Keratinocyte (primary cell): ENCODE measurements at regions not wholly inside any gene's neighbourhood (a gene's known extent, or its start where the extent isn't known, plus 50 kb on each side); places are given as distances from the start of the nearest gene placed in this dataset.

ENCODE experiments used
- DNase-seq: peaks from one replicate; pipeline ENCODE4 v3.0.0-alpha.2; 2011; ENCODE audit warnings: low read depth, missing footprints, low spot score
- FAIRE-seq: peaks from 2 replicates; lab custom pipeline; 2011; peaks lifted over from hg19 to GRCh38; lab: Jason Lieb, UNC
- H2AFZ ChIP-seq: 2 replicates; pipeline ENCODE4 v1.6.0; 2012; ENCODE audit warnings: low read length, control low read depth, inconsistent platforms; ENCODE audit not compliant: control insufficient read depth
- H3K27ac ChIP-seq: 2 replicates; pipeline ENCODE4 v1.5.1; 2011; ENCODE audit warnings: low read length; ENCODE audit not compliant: control insufficient read depth, insufficient read depth
- H3K27me3 ChIP-seq: 3 replicates; pipeline ENCODE4 v1.6.0; 2011; ENCODE audit warnings: low read length; ENCODE audit not compliant: control insufficient read depth, insufficient read depth; ENCODE audit errors: extremely low read depth
- H3K36me3 ChIP-seq, 2 experiments: 2 replicates in 1 of 2; 3 replicates in 1 of 2; pipeline ENCODE4 v1.5.1; 2011; ENCODE audit warnings: low read length in 2 of 2, mild to moderate bottlenecking in 1 of 2; ENCODE audit not compliant: control insufficient read depth in 2 of 2, insufficient read depth in 2 of 2; ENCODE audit errors: extremely low read depth in 1 of 2
- H3K4me1 ChIP-seq: 3 replicates; pipeline ENCODE4 v1.5.1; 2011; ENCODE audit warnings: low read length; ENCODE audit not compliant: control insufficient read depth, insufficient read depth; ENCODE audit errors: extremely low read depth
- H3K4me2 ChIP-seq: 3 replicates; pipeline ENCODE4 v1.6.0; 2011; ENCODE audit warnings: low read depth, low read length; ENCODE audit not compliant: control insufficient read depth, insufficient read depth; ENCODE audit errors: extremely low read depth
- H3K4me3 ChIP-seq, 3 experiments: fragments of 200-600 bp in 1 of 3; sonication (generic) in 1 of 3; 2 replicates in 2 of 3; 3 replicates in 1 of 3; pipeline ENCODE4 v1.5.1; 2011 to 2016; ENCODE audit warnings: low read length in 3 of 3, mild to moderate bottlenecking in 3 of 3, control low read depth in 2 of 3, inconsistent platforms in 1 of 3, low read depth in 1 of 3, mixed read lengths in 1 of 3, mixed run types in 1 of 3, moderate library complexity in 1 of 3; ENCODE audit not compliant: control insufficient read depth in 2 of 3, insufficient read depth in 2 of 3; ENCODE audit errors: extremely low read depth in 1 of 3
- H3K79me2 ChIP-seq: 2 replicates; pipeline ENCODE4 v1.6.0; 2012; ENCODE audit warnings: low read length; ENCODE audit not compliant: control insufficient read depth, insufficient read depth
- H3K9ac ChIP-seq: 3 replicates; pipeline ENCODE4 v1.6.0; 2011; ENCODE audit warnings: low read length; ENCODE audit not compliant: control insufficient read depth, insufficient read depth; ENCODE audit errors: extremely low read depth
- H3K9me1 ChIP-seq: 3 replicates; pipeline ENCODE4 v1.6.0; 2011; ENCODE audit warnings: low read length; ENCODE audit not compliant: control insufficient read depth, insufficient read depth; ENCODE audit errors: extremely low read depth
- H3K9me3 ChIP-seq: 2 replicates; pipeline ENCODE4 v1.5.1; 2012; ENCODE audit warnings: low read depth, low read length; ENCODE audit not compliant: control insufficient read depth
- H4K20me1 ChIP-seq: 3 replicates; pipeline ENCODE4 v1.6.0; 2011; ENCODE audit warnings: low read length; ENCODE audit not compliant: control insufficient read depth, insufficient read depth; ENCODE audit errors: extremely low read depth
- EZH2 ChIP-seq: IDR thresholded peaks from one replicate; pipeline ENCODE4 v1.6.1; 2012; ENCODE audit warnings: inconsistent platforms, mild to moderate bottlenecking, low read length, moderate library complexity
- dilution Hi-C: fragments of 300-500 bp; cut with MboI; formaldehyde crosslinking; loops from one replicate; pipeline ENCODE4 v1.7.0; 2020; ENCODE audit warnings: low sequenced_read_pairs; ENCODE audit not compliant: extremely low pct_ligation_motif_present
- TF ChIP-seq, protein P1 (sequence below), 3 experiments: IDR thresholded peaks in 1 of 3; conservative IDR thresholded peaks in 1 of 3; optimal IDR thresholded peaks in 1 of 3; 2 replicates in 2 of 3; 3 replicates in 1 of 3; pipeline versions ENCODE3 to v1.5.1; 2011; ENCODE audit warnings: low read length in 3 of 3, mild to moderate bottlenecking in 3 of 3, moderate library complexity in 2 of 3, control low read depth in 1 of 3, inconsistent platforms in 1 of 3; ENCODE audit not compliant: insufficient read depth in 2 of 3; ENCODE audit errors: extremely low read depth in 1 of 3

GRCh38 chr10:1911771-1912170, 174.4 kb upstream of the ADARB2 start:
- H2AFZ ChIP-seq, result no peak overlapping the region
- H3K9ac ChIP-seq, result no peak overlapping the region
- no peaks in the 10 kb centered on the region for H3K9me3 ChIP-seq
- H3K9me1 ChIP-seq, result no peaks in the 10 kb centered on the region
- no peak overlapping the region for H3K27ac ChIP-seq
- no peaks in the 10 kb centered on the region for H3K27me3 ChIP-seq
- no peak overlapping the region for H3K4me2 ChIP-seq
- H3K4me1 ChIP-seq, result no peaks in the 10 kb centered on the region
- TF ChIP-seq EZH2, result no peak
- TF ChIP-seq, protein P1, sequence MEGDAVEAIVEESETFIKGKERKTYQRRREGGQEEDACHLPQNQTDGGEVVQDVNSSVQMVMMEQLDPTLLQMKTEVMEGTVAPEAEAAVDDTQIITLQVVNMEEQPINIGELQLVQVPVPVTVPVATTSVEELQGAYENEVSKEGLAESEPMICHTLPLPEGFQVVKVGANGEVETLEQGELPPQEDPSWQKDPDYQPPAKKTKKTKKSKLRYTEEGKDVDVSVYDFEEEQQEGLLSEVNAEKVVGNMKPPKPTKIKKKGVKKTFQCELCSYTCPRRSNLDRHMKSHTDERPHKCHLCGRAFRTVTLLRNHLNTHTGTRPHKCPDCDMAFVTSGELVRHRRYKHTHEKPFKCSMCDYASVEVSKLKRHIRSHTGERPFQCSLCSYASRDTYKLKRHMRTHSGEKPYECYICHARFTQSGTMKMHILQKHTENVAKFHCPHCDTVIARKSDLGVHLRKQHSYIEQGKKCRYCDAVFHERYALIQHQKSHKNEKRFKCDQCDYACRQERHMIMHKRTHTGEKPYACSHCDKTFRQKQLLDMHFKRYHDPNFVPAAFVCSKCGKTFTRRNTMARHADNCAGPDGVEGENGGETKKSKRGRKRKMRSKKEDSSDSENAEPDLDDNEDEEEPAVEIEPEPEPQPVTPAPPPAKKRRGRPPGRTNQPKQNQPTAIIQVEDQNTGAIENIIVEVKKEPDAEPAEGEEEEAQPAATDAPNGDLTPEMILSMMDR (optimal IDR thresholded peaks at IDR 0.05 in 1 of 3, IDR thresholded peaks at IDR 0.05 in 1 of 3, conservative IDR thresholded peaks at IDR 0.05 in 1 of 3; ENCODE audit: extremely low read depth in 1 of 3, insufficient read depth in 2 of 3, low read length in 3 of 3), result no peak
- H3K4me3 ChIP-seq, result no peak overlapping the region
- no peaks in the 10 kb centered on the region for H3K79me2 ChIP-seq
- DNase-seq, result no peak
- no peaks in the 10 kb centered on the region for H4K20me1 ChIP-seq
- FAIRE-seq, result no peak
- dilution Hi-C loops, result no loop called here
- no peaks in the 10 kb centered on the region for H3K36me3 ChIP-seq

DNA sequence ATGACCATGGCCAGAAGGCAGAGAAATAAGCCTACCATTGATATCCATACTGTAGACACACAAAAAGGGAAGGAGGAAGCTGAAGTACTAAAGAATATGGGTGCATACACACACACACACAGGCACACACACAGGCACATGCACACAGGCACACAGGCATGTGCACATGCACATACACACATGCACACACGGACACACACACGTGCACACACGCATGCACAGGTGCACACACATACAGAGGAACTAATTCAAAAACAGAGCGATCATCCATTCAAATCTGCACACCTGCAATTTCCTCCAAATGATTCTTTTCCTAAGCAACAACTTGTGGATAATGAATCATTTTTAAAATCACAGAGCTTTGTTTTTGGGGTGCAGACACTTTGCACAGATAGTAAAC, 166.7 kb upstream of the ADARB2 start:
- H3K9ac ChIP-seq, result no peak overlapping the region
- no peaks in the 10 kb centered on the region for H3K4me1 ChIP-seq
- no peaks in the 10 kb centered on the region for H4K20me1 ChIP-seq
- dilution Hi-C loops, result no loop called here
- FAIRE-seq (no peak), DNase-seq (no peak)
- no peaks in the 10 kb centered on the region for H3K27me3 ChIP-seq
- H3K9me1 ChIP-seq, result no peaks in the 10 kb centered on the region
- no peaks in the 10 kb centered on the region for H3K36me3 ChIP-seq
- no peak overlapping the region for H3K4me2 ChIP-seq
- no peak overlapping the region for H2AFZ ChIP-seq
- TF ChIP-seq, protein P1 (optimal IDR thresholded peaks at IDR 0.05 in 1 of 3, IDR thresholded peaks at IDR 0.05 in 1 of 3, conservative IDR thresholded peaks at IDR 0.05 in 1 of 3; ENCODE audit: extremely low read depth in 1 of 3, insufficient read depth in 2 of 3, low read length in 3 of 3), result no peak
- TF ChIP-seq EZH2, result no peak
- no peak overlapping the region for H3K4me3 ChIP-seq
- H3K9me3 ChIP-seq, result peaks cover 3% of the 10 kb centered on the region
- no peak overlapping the region for H3K27ac ChIP-seq
- H3K79me2 ChIP-seq, result no peaks in the 10 kb centered on the region
